ENCODE measurements at regions not wholly inside any gene's neighbourhood (a gene's known extent, or its start where the extent isn't known, plus 50 kb on each side); places are given as distances from the start of the nearest gene placed in this dataset.

DNA sequence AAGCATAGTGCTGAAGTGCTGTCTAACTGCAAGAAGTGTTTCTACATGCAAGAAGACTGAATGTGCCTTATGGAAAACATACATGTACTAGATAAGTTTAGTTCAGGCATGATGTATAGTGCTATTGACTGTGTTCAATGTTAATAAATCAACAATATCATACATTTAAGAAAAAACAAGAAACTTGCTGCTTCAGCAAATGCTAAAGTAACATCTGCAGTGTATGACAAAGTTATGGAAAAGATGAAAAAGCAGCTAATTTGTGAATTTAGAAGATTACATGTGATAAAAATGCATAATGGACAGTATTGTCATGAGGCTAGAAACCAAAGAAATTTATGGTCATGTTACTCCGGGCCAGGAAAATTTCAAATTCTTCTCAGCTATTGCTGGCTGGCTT is 174.9 kb upstream of the SPTLC3 start:
- DNase-seq (no peak), ATAC-seq (no peak)
- Histone ChIP-seq H3K4me1 (no peaks in the 10 kb centered on the region), H3K4me3 (no peak overlapping the region), H3K36me3 (no peaks in the 10 kb centered on the region), H3K27me3 (no peaks in the 10 kb centered on the region), H3K27ac (no peak overlapping the region), H3K9me3 (no peaks in the 10 kb centered on the region)
- TF ChIP-seq, protein P1, sequence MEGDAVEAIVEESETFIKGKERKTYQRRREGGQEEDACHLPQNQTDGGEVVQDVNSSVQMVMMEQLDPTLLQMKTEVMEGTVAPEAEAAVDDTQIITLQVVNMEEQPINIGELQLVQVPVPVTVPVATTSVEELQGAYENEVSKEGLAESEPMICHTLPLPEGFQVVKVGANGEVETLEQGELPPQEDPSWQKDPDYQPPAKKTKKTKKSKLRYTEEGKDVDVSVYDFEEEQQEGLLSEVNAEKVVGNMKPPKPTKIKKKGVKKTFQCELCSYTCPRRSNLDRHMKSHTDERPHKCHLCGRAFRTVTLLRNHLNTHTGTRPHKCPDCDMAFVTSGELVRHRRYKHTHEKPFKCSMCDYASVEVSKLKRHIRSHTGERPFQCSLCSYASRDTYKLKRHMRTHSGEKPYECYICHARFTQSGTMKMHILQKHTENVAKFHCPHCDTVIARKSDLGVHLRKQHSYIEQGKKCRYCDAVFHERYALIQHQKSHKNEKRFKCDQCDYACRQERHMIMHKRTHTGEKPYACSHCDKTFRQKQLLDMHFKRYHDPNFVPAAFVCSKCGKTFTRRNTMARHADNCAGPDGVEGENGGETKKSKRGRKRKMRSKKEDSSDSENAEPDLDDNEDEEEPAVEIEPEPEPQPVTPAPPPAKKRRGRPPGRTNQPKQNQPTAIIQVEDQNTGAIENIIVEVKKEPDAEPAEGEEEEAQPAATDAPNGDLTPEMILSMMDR (IDR thresholded peaks at IDR 0.05): no peak
- intact Hi-C loops (cut with DNase I): no loop called here

DNA sequence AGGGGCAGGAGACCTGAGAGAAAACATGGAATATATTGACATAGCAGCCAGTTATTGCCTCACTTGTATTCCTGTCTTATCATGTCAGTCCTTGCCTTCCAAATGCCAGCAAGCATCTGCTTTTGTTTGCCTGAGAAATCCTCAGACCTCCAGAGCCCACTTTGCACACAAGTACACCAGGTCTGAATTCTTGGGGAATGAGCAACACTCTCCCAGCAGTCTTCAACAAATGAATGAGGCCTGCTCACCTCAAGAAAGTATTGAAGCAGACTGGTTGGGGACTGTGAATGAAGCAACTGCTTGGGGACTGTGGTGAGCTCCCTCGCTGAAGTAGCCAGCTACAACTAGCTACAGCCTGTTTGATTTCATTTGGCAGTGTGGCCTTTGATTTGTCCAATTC is 172.8 kb upstream of the SPTLC3 start:
- Histone ChIP-seq H3K36me3 (no peaks in the 10 kb centered on the region), H3K4me1 (no peaks in the 10 kb centered on the region), H3K4me3 (no peak overlapping the region), H3K9me3 (no peaks in the 10 kb centered on the region), H3K27ac (no peak overlapping the region), H3K27me3 (no peaks in the 10 kb centered on the region)
- peak; percentile 52 for ATAC-seq
- TF ChIP-seq, protein P1 (IDR thresholded peaks at IDR 0.05): no peak
- intact Hi-C loops (cut with DNase I): no loop called here
- DNase-seq: no peak

DNA sequence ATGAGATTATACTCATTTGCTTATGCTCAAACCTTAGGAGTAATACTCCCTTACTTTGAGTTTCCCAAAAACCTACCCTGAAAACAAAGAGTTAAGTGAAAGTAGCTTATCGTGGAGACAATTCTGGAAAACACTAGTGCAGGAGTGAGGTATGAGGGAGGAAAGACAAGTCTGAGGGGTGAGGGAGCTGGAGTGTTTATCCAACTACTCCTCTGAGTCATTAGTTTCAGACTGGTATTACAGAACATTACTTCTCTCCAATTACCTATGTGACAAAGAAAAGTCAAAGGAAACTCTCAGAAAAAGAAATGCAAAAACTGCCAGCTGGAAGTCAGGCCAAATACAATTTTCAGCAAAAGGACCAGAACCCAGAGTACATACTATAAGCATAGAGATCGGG is 171.1 kb upstream of the SPTLC3 start:
- H3K9me3 ChIP-seq: no peaks in the 10 kb centered on the region
- no peaks in the 10 kb centered on the region for H3K36me3 ChIP-seq
- H3K27me3 ChIP-seq: no peaks in the 10 kb centered on the region
- TF ChIP-seq, protein P1 (IDR thresholded peaks at IDR 0.05): no peak
- no peak overlapping the region for H3K4me3 ChIP-seq
- no peak for DNase-seq
- peak; percentile 92 for ATAC-seq
- H3K4me1 ChIP-seq: no peaks in the 10 kb centered on the region
- intact Hi-C loops (cut with DNase I): no loop called here
- no peak overlapping the region for H3K27ac ChIP-seq

DNA sequence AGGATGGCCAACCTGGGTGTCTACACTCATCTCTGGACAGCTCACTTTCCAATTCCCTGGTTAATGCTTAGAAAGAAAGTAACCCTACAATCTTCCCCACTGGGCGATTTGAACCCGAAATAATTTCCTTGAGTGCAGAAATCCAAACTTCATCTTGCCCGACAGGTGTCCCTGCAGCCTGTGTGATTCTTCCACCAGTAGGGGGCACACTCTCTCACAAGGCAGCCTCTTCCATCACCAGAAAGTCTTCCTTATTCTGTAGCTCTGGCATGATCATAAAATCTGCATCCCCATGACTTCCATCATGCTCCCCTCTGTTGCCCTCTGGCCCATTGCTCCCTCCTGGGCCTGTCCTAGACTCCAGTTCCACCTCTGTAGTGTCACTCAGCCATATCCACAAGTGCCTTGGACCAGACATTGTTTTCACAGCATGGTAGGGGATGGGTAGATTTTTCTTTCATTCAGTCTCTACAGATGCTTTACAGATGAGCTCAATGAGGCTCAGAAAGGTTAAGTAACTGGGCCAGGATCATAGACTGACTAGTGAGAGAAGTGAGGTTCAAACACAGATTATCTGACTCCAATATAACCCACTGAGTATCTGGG is 170.4 kb upstream of the SPTLC3 start:
- intact Hi-C loops (cut with DNase I): no loop called here
- no peaks in the 10 kb centered on the region for H3K4me1 ChIP-seq
- H3K27ac ChIP-seq: no peak overlapping the region
- H3K9me3 ChIP-seq: no peaks in the 10 kb centered on the region
- DNase-seq (no peak), ATAC-seq (no peak)
- no peaks in the 10 kb centered on the region for H3K27me3 ChIP-seq
- H3K4me3 ChIP-seq: no peak overlapping the region
- TF ChIP-seq, protein P1 (IDR thresholded peaks at IDR 0.05): peak in 1 of 2 donors; percentile 20
- H3K36me3 ChIP-seq: no peaks in the 10 kb centered on the region

DNA sequence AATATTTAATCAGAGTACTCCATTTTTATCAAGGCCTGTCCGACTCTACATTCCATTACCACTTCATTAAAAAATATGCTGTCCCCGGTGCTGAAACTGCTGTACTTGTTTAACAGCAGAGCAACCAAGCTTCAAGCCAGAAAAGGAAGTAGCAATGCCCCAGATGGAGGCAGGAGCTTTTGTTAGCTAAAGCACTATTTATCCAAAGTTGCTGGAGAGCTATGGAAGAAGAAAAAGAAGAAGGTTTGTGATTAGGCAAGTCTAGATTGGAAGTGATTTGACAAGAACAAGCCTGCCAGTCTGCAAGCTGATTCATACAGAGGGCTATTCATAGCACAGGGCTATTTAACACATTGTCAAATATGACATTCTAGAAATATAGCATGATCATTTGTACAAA is 160.9 kb upstream of the SPTLC3 start:
- Histone ChIP-seq H3K4me1 (no peaks in the 10 kb centered on the region), H3K36me3 (no peaks in the 10 kb centered on the region), H3K9me3 (no peaks in the 10 kb centered on the region), H3K27ac (no peak overlapping the region), H3K27me3 (no peaks in the 10 kb centered on the region), H3K4me3 (no peak overlapping the region)
- TF ChIP-seq, protein P1 (IDR thresholded peaks at IDR 0.05): no peak
- DNase-seq (peak in 2 of 4 donors; percentile 28 to 35), ATAC-seq (peak; percentile 45)
- intact Hi-C loops (cut with DNase I): no loop called here

Data from left lung (tissue), 4 donors.